ENCODE measurements at regions not wholly inside any gene's neighbourhood (a gene's known extent, or its start where the extent isn't known, plus 50 kb on each side); places are given as distances from the start of the nearest gene placed in this dataset.

- Histone ChIP-seq H3K4me1 (no peaks in the 10 kb centered on the region), H3K4me3 (no peak overlapping the region), H3K36me3 (no peaks in the 10 kb centered on the region), H3K9me3 (no peaks in the 10 kb centered on the region), H3K27me3 (no peaks in the 10 kb centered on the region), H3K27ac (no peak overlapping the region)
- 56 to 63% methylated on average over 3 of the region's 4 CpGs for WGBS, 2 donors
- DNase-seq, result no peak
- intact Hi-C loops (cut with DNase I), result no loop called here
- TF ChIP-seq POLR2A (IDR thresholded peaks at IDR 0.05) (no peak), CTCF (IDR thresholded peaks at IDR 0.05) (no peak)
Measured at GRCh38 chr2:7881466-7881865, 800.4 kb upstream of the ID2 start.

- Histone ChIP-seq H3K27ac (no peak overlapping the region), H3K36me3 (no peaks in the 10 kb centered on the region), H3K4me1 (no peaks in the 10 kb centered on the region), H3K4me3 (no peak overlapping the region), H3K9me3 (no peaks in the 10 kb centered on the region), H3K27me3 (no peaks in the 10 kb centered on the region)
- TF ChIP-seq POLR2A (IDR thresholded peaks at IDR 0.05) (no peak), CTCF (IDR thresholded peaks at IDR 0.05) (no peak)
- no peak for DNase-seq
- intact Hi-C loops (cut with DNase I), result no loop called here
Measured at GRCh38 chr2:7882296-7882695, 799.6 kb upstream of the ID2 start.

- TF ChIP-seq CTCF (IDR thresholded peaks at IDR 0.05) (no peak), POLR2A (IDR thresholded peaks at IDR 0.05) (no peak)
- no peak overlapping the region for H3K4me3 ChIP-seq
Measured at GRCh38 chr2:7884338-7884737, 797.5 kb upstream of the ID2 start.

GRCh38 chr2:7886666-7887065, 795.2 kb upstream of the ID2 start:
- Histone ChIP-seq H3K36me3 (no peaks in the 10 kb centered on the region), H3K27me3 (no peaks in the 10 kb centered on the region), H3K4me1 (no peaks in the 10 kb centered on the region), H3K27ac (no peak overlapping the region), H3K9me3 (no peaks in the 10 kb centered on the region), H3K4me3 (no peak overlapping the region)
- no peak for TF ChIP-seq CTCF (IDR thresholded peaks at IDR 0.05)
- TF ChIP-seq POLR2A (IDR thresholded peaks at IDR 0.05), result no peak
- intact Hi-C loops (cut with DNase I), result no loop called here
- DNase-seq, result no peak
- 46 to 64% methylated on average over 2 of the region's 2 CpGs for WGBS, 2 donors

More at GRCh38 chr2:7884338-7884737, 797.5 kb upstream of the ID2 start:
- DNase-seq, result no peak
- no peaks in the 10 kb centered on the region for H3K36me3 ChIP-seq
- intact Hi-C loops (cut with DNase I), result no loop called here
- WGBS, 2 donors, result 61 to 73% methylated on average over 3 to 4 of the region's 4 CpGs
- H3K27ac ChIP-seq, result no peak overlapping the region
- no peaks in the 10 kb centered on the region for H3K4me1 ChIP-seq
- no peaks in the 10 kb centered on the region for H3K27me3 ChIP-seq
- no peaks in the 10 kb centered on the region for H3K9me3 ChIP-seq

- intact Hi-C loops (cut with DNase I), result no loop called here
- whole genome bisulfite sequencing, 2 donors, result 65 to 78% methylated on average over 7 of the region's 7 CpGs
- no peak for DNase-seq
Measured at GRCh38 chr2:7887441-7887840, 794.4 kb upstream of the ID2 start.

More at GRCh38 chr2:7887441-7887840, 794.4 kb upstream of the ID2 start:
- TF ChIP-seq POLR2A (IDR thresholded peaks at IDR 0.05), result no peak
- no peak for TF ChIP-seq CTCF (IDR thresholded peaks at IDR 0.05)
- Histone ChIP-seq H3K4me1 (no peaks in the 10 kb centered on the region), H3K27me3 (no peaks in the 10 kb centered on the region), H3K36me3 (no peaks in the 10 kb centered on the region), H3K27ac (no peak overlapping the region), H3K9me3 (no peaks in the 10 kb centered on the region), H3K4me3 (no peak overlapping the region)
